ENCODE measurements at regions not wholly inside any gene's neighbourhood (a gene's known extent, or its start where the extent isn't known, plus 50 kb on each side); places are given as distances from the start of the nearest gene placed in this dataset.
"Not testable (repeated sequence)": the region's sequence is repeated elsewhere in the genome, so short reads cannot be mapped to it uniquely, and the experiment has no call there.

DNA sequence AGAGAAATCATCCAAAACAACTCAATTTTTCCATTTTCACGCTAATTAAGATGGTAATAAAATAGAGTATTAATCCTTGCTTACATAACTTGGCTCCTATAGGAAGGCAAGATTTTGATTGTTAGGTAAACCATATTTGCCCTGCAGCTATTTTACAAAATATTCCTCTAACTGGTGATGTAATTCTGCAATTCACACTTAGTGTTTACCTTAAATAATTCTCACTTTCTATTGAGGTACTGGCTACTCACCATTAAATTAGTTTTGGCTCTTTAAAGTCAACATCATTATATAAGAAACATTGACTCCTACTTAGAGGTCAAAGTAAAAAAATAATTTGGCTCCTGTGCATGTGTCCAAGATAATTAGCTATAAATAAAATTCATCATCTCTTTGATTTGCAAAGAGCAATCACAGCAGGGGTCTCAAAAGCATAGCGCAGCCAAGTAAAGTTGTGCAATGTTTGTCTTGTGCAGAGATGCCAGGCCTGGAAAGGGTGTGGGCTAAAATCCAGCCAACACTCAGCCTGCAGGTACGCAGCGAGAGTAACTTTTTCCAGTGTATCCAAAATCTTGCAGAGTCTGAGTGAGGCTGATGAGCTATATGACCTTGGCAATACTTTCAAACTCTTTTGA is 501.2 kb downstream of the MMUT start:
- no peaks in the 10 kb centered on the region for H3K9me2 ChIP-seq (ENCODE audit: insufficient read depth)
- in situ Hi-C loops (cut with MboI), result no loop called here

DNA sequence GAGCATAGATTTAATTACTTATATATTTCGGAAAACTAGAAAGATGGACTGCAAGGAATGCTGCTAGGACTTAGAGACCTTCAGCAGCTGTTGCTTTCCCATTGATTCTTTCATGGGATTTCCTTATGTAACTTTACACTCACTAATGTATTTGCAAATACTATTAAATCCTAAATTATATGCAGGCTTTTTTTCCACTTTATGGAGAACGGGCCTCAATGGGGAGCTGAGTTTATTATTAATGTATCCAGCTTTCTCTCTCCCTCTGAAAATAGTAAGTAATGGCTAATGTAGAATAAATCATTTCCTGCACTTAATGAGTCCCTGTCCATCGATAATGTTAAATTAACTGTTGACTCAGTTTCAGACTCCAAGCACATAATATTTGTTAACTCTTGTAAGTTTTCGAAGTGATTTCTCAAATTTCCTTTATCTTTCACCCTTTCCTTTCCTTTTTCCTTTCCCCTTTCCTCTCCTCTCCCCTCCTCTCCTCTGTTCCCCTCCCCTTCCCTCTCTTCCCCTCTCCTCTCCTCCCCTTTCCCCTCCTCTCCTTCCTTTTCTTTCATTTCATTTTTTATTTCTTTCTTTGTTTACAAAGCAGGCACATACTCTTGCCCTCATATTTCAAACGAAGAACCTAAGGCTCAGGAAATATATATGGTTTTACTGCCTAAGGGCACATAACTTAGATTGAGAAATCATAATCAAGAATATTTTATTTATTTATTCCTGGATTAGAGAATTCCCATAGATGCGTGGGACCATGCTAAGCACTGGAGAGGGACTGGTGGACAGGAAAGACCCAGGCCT is 503.6 kb downstream of the MMUT start:
- Histone ChIP-seq H3K9me3 (ENCODE audit: low read depth) (no peaks in the 10 kb centered on the region), H3K27me3 (replicated peaks; ENCODE audit: insufficient read depth) (no peaks in the 10 kb centered on the region), H2AFZ (no peak overlapping the region), H3K27ac (no peak overlapping the region), H3K4me3 (no peak overlapping the region), H4K20me1 (ENCODE audit: insufficient read depth) (no peaks in the 10 kb centered on the region), H3K4me1 (ENCODE audit: insufficient read depth) (peaks cover 11% of the 10 kb centered on the region), H3K36me3 (ENCODE audit: low read depth) (no peaks in the 10 kb centered on the region), H3K9ac (no peak overlapping the region), H3K9me2 (ENCODE audit: insufficient read depth) (no peaks in the 10 kb centered on the region), H3K79me2 (ENCODE audit: insufficient read depth) (no peaks in the 10 kb centered on the region), H3K4me2 (ENCODE audit: unreplicated experiment) (no peak overlapping the region), H3F3A (ENCODE audit: insufficient read depth) (no peaks in the 10 kb centered on the region)
- 11 to 17% methylated on average over 6 of the region's 6 CpGs for WGBS, 2 experiments (ENCODE audit: low coverage in 1 of 2, low lambda C conversion rate in 2 of 2, missing lambda C conversion rate in 2 of 2)
- TF ChIP-seq EZH2phosphoT487 (IDR thresholded peaks at IDR 0.05; ENCODE audit: insufficient read depth, low read depth) (no peak), EZH2 (IDR thresholded peaks at IDR 0.05; ENCODE audit: insufficient read depth, poor library complexity, severe bottlenecking) (no peak)
- in situ Hi-C loops (cut with MboI), result no loop called here
- no peak for DNase-seq

More for the DNA sequence above, 501.2 kb downstream of the MMUT start:
- no peaks in the 10 kb centered on the region for H3K36me3 ChIP-seq (ENCODE audit: low read depth)
- TF ChIP-seq EZH2phosphoT487 (IDR thresholded peaks at IDR 0.05; ENCODE audit: insufficient read depth, low read depth), result no peak
- no peak for TF ChIP-seq EZH2 (IDR thresholded peaks at IDR 0.05; ENCODE audit: insufficient read depth, poor library complexity, severe bottlenecking)
- H4K20me1 ChIP-seq (ENCODE audit: insufficient read depth), result no peaks in the 10 kb centered on the region
- no peak for DNase-seq
- H3K27me3 ChIP-seq (replicated peaks; ENCODE audit: insufficient read depth), result no peaks in the 10 kb centered on the region
- no peaks in the 10 kb centered on the region for H3F3A ChIP-seq (ENCODE audit: insufficient read depth)
- no peak overlapping the region for H3K27ac ChIP-seq
- H3K9me3 ChIP-seq (ENCODE audit: low read depth), result no peaks in the 10 kb centered on the region
- no peak overlapping the region for H3K4me3 ChIP-seq
- H3K4me1 ChIP-seq (ENCODE audit: insufficient read depth), result peaks cover 11% of the 10 kb centered on the region
- no peaks in the 10 kb centered on the region for H3K79me2 ChIP-seq (ENCODE audit: insufficient read depth)
- 7 to 19% methylated on average over 4 of the region's 4 CpGs for WGBS, 2 experiments (ENCODE audit: low coverage in 1 of 2, low lambda C conversion rate in 2 of 2, missing lambda C conversion rate in 2 of 2)
- H2AFZ ChIP-seq, result no peak overlapping the region
- no peak overlapping the region for H3K4me2 ChIP-seq (ENCODE audit: unreplicated experiment)
- no peak overlapping the region for H3K9ac ChIP-seq

DNA sequence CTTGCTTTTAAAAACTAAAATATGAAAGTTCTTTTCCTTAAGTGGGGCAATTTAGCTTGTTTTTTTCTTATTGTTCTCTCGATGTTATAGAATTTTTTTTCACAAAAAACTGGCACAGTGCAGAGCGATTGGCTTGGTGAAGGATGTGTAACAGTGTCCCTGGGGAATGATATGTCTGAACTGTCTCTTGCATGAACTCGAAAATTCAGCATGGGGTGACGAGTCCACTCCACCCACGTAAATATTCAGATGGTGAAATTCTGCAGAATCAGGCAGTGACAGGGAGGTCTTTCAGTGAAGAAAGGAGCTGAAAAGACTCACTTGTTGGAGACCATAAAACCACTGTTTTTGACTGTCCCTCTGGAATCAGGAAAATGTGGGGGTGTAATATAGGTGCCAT is 505.3 kb downstream of the MMUT start:
- H3F3A ChIP-seq (ENCODE audit: insufficient read depth), result no peaks in the 10 kb centered on the region
- no peaks in the 10 kb centered on the region for H3K79me2 ChIP-seq (ENCODE audit: insufficient read depth)
- 18 to 20% methylated on average over 5 of the region's 5 CpGs for WGBS, 2 experiments (ENCODE audit: low coverage in 1 of 2, low lambda C conversion rate in 2 of 2, missing lambda C conversion rate in 2 of 2)
- H3K4me1 ChIP-seq (ENCODE audit: insufficient read depth), result peaks cover 11% of the 10 kb centered on the region
- no peaks in the 10 kb centered on the region for H3K27me3 ChIP-seq (replicated peaks; ENCODE audit: insufficient read depth)
- DNase-seq, result peak; percentile 81
- H3K9ac ChIP-seq, result no peak overlapping the region
- H3K27ac ChIP-seq, result no peak overlapping the region
- H3K9me2 ChIP-seq (ENCODE audit: insufficient read depth), result no peaks in the 10 kb centered on the region
- no peak overlapping the region for H3K4me2 ChIP-seq (ENCODE audit: unreplicated experiment)
- H3K36me3 ChIP-seq (ENCODE audit: low read depth), result no peaks in the 10 kb centered on the region
- H2AFZ ChIP-seq, result no peak overlapping the region
- in situ Hi-C loops (cut with MboI), result no loop called here
- H3K4me3 ChIP-seq, result no peak overlapping the region
- TF ChIP-seq EZH2phosphoT487 (IDR thresholded peaks at IDR 0.05; ENCODE audit: insufficient read depth, low read depth), result no peak
- TF ChIP-seq EZH2 (IDR thresholded peaks at IDR 0.05; ENCODE audit: insufficient read depth, poor library complexity, severe bottlenecking), result no peak
- H4K20me1 ChIP-seq (ENCODE audit: insufficient read depth), result no peaks in the 10 kb centered on the region
- no peaks in the 10 kb centered on the region for H3K9me3 ChIP-seq (ENCODE audit: low read depth)

DNA sequence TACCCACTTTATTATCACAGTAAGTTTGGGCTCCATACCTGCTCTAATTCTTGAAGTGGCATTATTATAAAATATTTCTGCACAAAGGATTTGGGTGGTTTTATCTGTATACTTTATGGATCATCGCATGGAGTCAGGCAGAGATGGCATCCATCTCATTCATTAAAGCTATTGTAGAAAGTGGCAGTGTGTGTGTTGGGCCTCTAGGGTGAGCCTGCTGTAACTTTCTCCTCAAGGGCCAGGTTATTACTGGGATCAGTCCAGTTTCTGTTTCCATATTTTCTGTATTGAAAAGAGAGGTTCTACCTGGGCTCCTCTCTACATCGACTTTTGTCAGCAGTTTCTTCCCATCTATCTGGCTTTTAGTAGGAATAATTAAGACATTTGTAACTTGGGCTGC is 511.1 kb downstream of the MMUT start:
- no peaks in the 10 kb centered on the region for H3K9me2 ChIP-seq (ENCODE audit: insufficient read depth)
- H3K4me1 ChIP-seq (ENCODE audit: insufficient read depth), result no peaks in the 10 kb centered on the region
- no peaks in the 10 kb centered on the region for H3F3A ChIP-seq (ENCODE audit: insufficient read depth)
- H3K9ac ChIP-seq, result no peak overlapping the region
- 20 to 25% methylated on average over 2 of the region's 2 CpGs for WGBS, 2 experiments (ENCODE audit: low coverage in 1 of 2, low lambda C conversion rate in 2 of 2, missing lambda C conversion rate in 2 of 2)
- no peaks in the 10 kb centered on the region for H3K79me2 ChIP-seq (ENCODE audit: insufficient read depth)
- H3K27ac ChIP-seq, result no peak overlapping the region
- H3K27me3 ChIP-seq (replicated peaks; ENCODE audit: insufficient read depth), result no peaks in the 10 kb centered on the region
- H3K4me3 ChIP-seq, result no peak overlapping the region
- H2AFZ ChIP-seq, result no peak overlapping the region
- H3K9me3 ChIP-seq (ENCODE audit: low read depth), result no peaks in the 10 kb centered on the region
- no peaks in the 10 kb centered on the region for H4K20me1 ChIP-seq (ENCODE audit: insufficient read depth)
- DNase-seq, result no peak
- no peaks in the 10 kb centered on the region for H3K36me3 ChIP-seq (ENCODE audit: low read depth)
- H3K4me2 ChIP-seq (ENCODE audit: unreplicated experiment), result no peak overlapping the region
- in situ Hi-C loops (cut with MboI), result no loop called here
- TF ChIP-seq EZH2phosphoT487 (IDR thresholded peaks at IDR 0.05; ENCODE audit: insufficient read depth, low read depth), result no peak
- no peak for TF ChIP-seq EZH2 (IDR thresholded peaks at IDR 0.05; ENCODE audit: insufficient read depth, poor library complexity, severe bottlenecking)

DNA sequence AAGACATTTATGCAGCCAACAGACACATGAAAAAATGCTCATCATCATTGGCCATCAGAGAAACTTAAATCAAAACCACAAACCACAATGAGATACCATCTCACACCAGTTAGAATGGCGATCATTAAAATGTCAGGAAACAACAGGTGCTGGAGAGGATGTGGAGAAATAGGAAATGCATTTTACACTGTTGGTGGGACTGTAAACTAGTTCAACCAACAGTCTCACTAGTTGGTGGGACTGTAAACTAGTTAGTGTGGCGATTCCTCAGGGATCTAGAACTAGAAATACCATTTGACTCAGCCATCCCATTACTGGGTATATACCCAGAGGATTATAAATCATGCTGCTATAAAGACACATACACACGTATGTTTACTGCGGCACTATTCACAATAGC is 518.8 kb downstream of the MMUT start:
- H3K27me3 ChIP-seq (replicated peaks; ENCODE audit: insufficient read depth); H3K9me2 ChIP-seq (ENCODE audit: insufficient read depth); H3K4me1 ChIP-seq (ENCODE audit: insufficient read depth); H4K20me1 ChIP-seq (ENCODE audit: insufficient read depth); H3K79me2 ChIP-seq (ENCODE audit: insufficient read depth); H3K9me3 ChIP-seq (ENCODE audit: low read depth); H3K4me2 ChIP-seq (ENCODE audit: unreplicated experiment); H2AFZ ChIP-seq; H3K27ac ChIP-seq; in situ Hi-C loops (cut with MboI); H3K4me3 ChIP-seq; H3K9ac ChIP-seq; H3K36me3 ChIP-seq (ENCODE audit: low read depth); H3F3A ChIP-seq (ENCODE audit: insufficient read depth): not testable (repeated sequence)
- 13 to 44% methylated on average over 2 to 4 of the region's 4 CpGs for WGBS, 2 experiments (ENCODE audit: low coverage in 1 of 2, low lambda C conversion rate in 2 of 2, missing lambda C conversion rate in 2 of 2)
- peak; percentile 2 for DNase-seq

Data from GM23248 (cell line).